SK-N-SH (cell line): ENCODE measurements at regions not wholly inside any gene's neighbourhood (a gene's known extent, or its start where the extent isn't known, plus 50 kb on each side); places are given as distances from the start of the nearest gene placed in this dataset.

Experiments used
- CTCF ChIA-PET: fragments of 300-600, 350-600 bp; formaldehyde crosslinking; extraction: SDS; loops from one replicate; lab custom pipeline; 2021; lab: Yijun Ruan, JAX
- POLR2A ChIA-PET: fragments of 350-600 bp; sonication (Branson Sonifier 250); formaldehyde crosslinking; extraction: SDS; loops from one replicate; lab custom pipeline; 2020; ENCODE audit warnings: antibody characterized with exemption, inconsistent platforms; lab: Yijun Ruan, JAX
- DNase-seq: peaks from one replicate; pipeline ENCODE4 v3.0.0; 2012
- H2AFZ ChIP-seq: fragments of 200-600 bp; sonication (generic); 2 replicates; pipeline ENCODE4 v1.8.1; 2016; ENCODE audit warnings: antibody characterized with exemption, mild to moderate bottlenecking, low read depth
- H3F3A ChIP-seq: fragments of 200-600 bp; sonication (generic); replicated peaks from 2 replicates; pipeline ENCODE3; 2016; ENCODE audit warnings: antibody characterized with exemption, mild to moderate bottlenecking; ENCODE audit not compliant: insufficient read depth
- H3K27ac ChIP-seq, 2 experiments: fragments of 200-500 bp in 1 of 2; fragments of 200-600 bp in 1 of 2; sonication (Bioruptor generic) in 1 of 2; sonication (generic), shearing (Covaris generic) in 1 of 2; 2 replicates each; pipeline versions ENCODE4 v1.5.1 to v1.6.1; 2014 to 2016; ENCODE audit warnings: low read depth in 2 of 2, inconsistent platforms in 1 of 2, low read length in 1 of 2, mild to moderate bottlenecking in 1 of 2, mixed read lengths in 1 of 2
- H3K27me3 ChIP-seq: fragments of 200-600 bp; sonication (generic), shearing (Covaris generic); 2 replicates; pipeline ENCODE4 v1.6.1; 2016; ENCODE audit warnings: mixed run types; ENCODE audit not compliant: insufficient read depth
- H3K36me3 ChIP-seq, 2 experiments: fragments of 200-500 bp in 1 of 2; fragments of 200-600 bp in 1 of 2; sonication (Bioruptor generic) in 1 of 2; sonication (generic) in 1 of 2; replicated peaks in 1 of 2; 2 replicates each; pipeline versions ENCODE3 to v1.5.1; 2014 to 2016; ENCODE audit warnings: low read length in 1 of 2, mild to moderate bottlenecking in 1 of 2; ENCODE audit not compliant: insufficient read depth in 2 of 2, control insufficient read depth in 1 of 2
- H3K4me1 ChIP-seq, 2 experiments: fragments of 200-500 bp in 1 of 2; fragments of 200-600 bp in 1 of 2; sonication (Bioruptor generic) in 1 of 2; sonication (generic), shearing (Covaris generic) in 1 of 2; 2 replicates each; pipeline versions ENCODE4 v1.5.1 to v1.6.1; 2014 to 2016; ENCODE audit warnings: low read depth in 1 of 2, low read length in 1 of 2, mixed run types in 1 of 2; ENCODE audit not compliant: insufficient read depth in 2 of 2, control insufficient read depth in 1 of 2
- H3K4me2 ChIP-seq: fragments of 200-600 bp; sonication (generic), shearing (Covaris generic); 2 replicates; pipeline ENCODE4 v1.6.1; 2017; ENCODE audit warnings: mixed run types
- H3K4me3 ChIP-seq, 2 experiments: fragments of 200-500 bp in 1 of 2; fragments of 200-600 bp in 1 of 2; sonication (Bioruptor generic) in 1 of 2; sonication (generic), shearing (Covaris generic) in 1 of 2; 2 replicates each; pipeline versions ENCODE4 v1.5.1 to v1.8.1; 2014 to 2016; ENCODE audit warnings: low read depth in 2 of 2, inconsistent platforms in 1 of 2, low read length in 1 of 2, mild to moderate bottlenecking in 1 of 2, mixed read lengths in 1 of 2, moderate library complexity in 1 of 2
- H3K79me2 ChIP-seq: fragments of 200-600 bp; sonication (generic); 2 replicates; pipeline ENCODE4 v1.8.1; 2017; ENCODE audit warnings: mild to moderate bottlenecking; ENCODE audit not compliant: insufficient read depth
- H3K9ac ChIP-seq: fragments of 200-600 bp; sonication (generic); 2 replicates; pipeline ENCODE4 v1.6.1; 2017; ENCODE audit warnings: mixed run types
- H3K9me2 ChIP-seq: fragments of 200-600 bp; sonication (generic); 2 replicates; pipeline ENCODE4 v1.6.1; 2017; ENCODE audit warnings: mixed run types
- H3K9me3 ChIP-seq: fragments of 200-600 bp; sonication (generic); 2 replicates; pipeline ENCODE4 v1.6.1; 2017; ENCODE audit warnings: mixed run types, mild to moderate bottlenecking, moderate library complexity
- H4K20me1 ChIP-seq: fragments of 200-600 bp; sonication (generic); 2 replicates; pipeline ENCODE4 v1.6.1; 2017; ENCODE audit warnings: mild to moderate bottlenecking, mixed run types; ENCODE audit not compliant: insufficient read depth
- CTCF ChIP-seq: fragments of 200-600 bp; sonication (generic); IDR thresholded peaks from 2 replicates; pipeline ENCODE4 v1.6.1; 2017; ENCODE audit warnings: antibody characterized with exemption, mild to moderate bottlenecking, moderate library complexity
- ELF1 ChIP-seq: IDR thresholded peaks from 2 replicates; pipeline ENCODE4 v1.4.0; 2012
- EP300 ChIP-seq, 2 experiments: IDR thresholded peaks; 2 replicates each; pipeline versions ENCODE4 v1.4.0 to v1.6.1; 2012; ENCODE audit warnings: borderline replicate concordance in 1 of 2, low read depth in 1 of 2, low read length in 1 of 2
- EZH2phosphoT487 ChIP-seq: fragments of 200-600 bp; sonication (generic); IDR thresholded peaks from 2 replicates; pipeline ENCODE4 v1.6.1; 2017; ENCODE audit warnings: low read depth, mixed run types, mild to moderate bottlenecking, antibody characterized with exemption, moderate library complexity, borderline replicate concordance
- FOSL2 ChIP-seq: IDR thresholded peaks from 2 replicates; pipeline ENCODE4 v1.4.0; 2012; ENCODE audit warnings: low read depth, mild to moderate bottlenecking, moderate library complexity, borderline replicate concordance
- FOXJ3 ChIP-seq: sonication (generic); formaldehyde crosslinking; IDR thresholded peaks from 2 replicates; pipeline ENCODE4 v1.5.1; 2020; ENCODE audit warnings: mild to moderate bottlenecking, missing genetic modification reagents
- FOXM1 ChIP-seq: IDR thresholded peaks from 2 replicates; pipeline ENCODE4 v1.4.0; 2012; ENCODE audit warnings: low read depth, mild to moderate bottlenecking
- GABPA ChIP-seq: IDR thresholded peaks from 2 replicates; pipeline ENCODE4 v1.4.0; 2012; ENCODE audit warnings: low read depth, mild to moderate bottlenecking
- MEF2A ChIP-seq: IDR thresholded peaks from 2 replicates; pipeline ENCODE4 v1.4.0; 2012; ENCODE audit warnings: low read depth, borderline replicate concordance
- MXI1 ChIP-seq: IDR thresholded peaks from 2 replicates; pipeline ENCODE4 v1.6.1; 2012; ENCODE audit warnings: mild to moderate bottlenecking, low read depth, low read length, improper control_type of control experiment
- NRF1 ChIP-seq: IDR thresholded peaks from 2 replicates; pipeline ENCODE4 v1.6.1; 2012; ENCODE audit warnings: low read depth, mild to moderate bottlenecking, low read length
- POLR2AphosphoS5 ChIP-seq: IDR thresholded peaks from 2 replicates; pipeline ENCODE4 v1.6.1; 2012; ENCODE audit warnings: low read depth, low read length
- REST ChIP-seq: IDR thresholded peaks from 2 replicates; pipeline ENCODE4 v1.6.1; 2012; ENCODE audit warnings: mild to moderate bottlenecking, low read depth, low read length, moderate library complexity
- RFX5 ChIP-seq: IDR thresholded peaks from 2 replicates; pipeline ENCODE4 v1.6.1; 2012; ENCODE audit warnings: mild to moderate bottlenecking, improper control_type of control experiment, low read length
- SIN3A ChIP-seq: IDR thresholded peaks from 2 replicates; pipeline ENCODE4 v1.6.1; 2012; ENCODE audit warnings: low read depth, mild to moderate bottlenecking, low read length, moderate library complexity, borderline replicate concordance
- SMC3 ChIP-seq: IDR thresholded peaks from 2 replicates; pipeline ENCODE4 v1.6.1; 2012; ENCODE audit warnings: low read depth, low read length, improper control_type of control experiment
- TCF12 ChIP-seq: IDR thresholded peaks from 2 replicates; pipeline ENCODE4 v1.4.0; 2012
- USF2 ChIP-seq: fragments of 150-350 bp; IDR thresholded peaks from 2 replicates; pipeline ENCODE4 v1.6.1; 2017; ENCODE audit warnings: antibody characterized with exemption, low read length, low read depth, borderline replicate concordance
- YY1 ChIP-seq: IDR thresholded peaks from 2 replicates; pipeline ENCODE4 v1.4.0; 2012; ENCODE audit warnings: low read depth, mild to moderate bottlenecking
- WGBS: methylation state at CpG from one replicate; pipeline ENCODE4 v1.1.6; 2017; ENCODE audit warnings: low lambda C conversion rate; 5-methylcytosine and 5-hydroxymethylcytosine counted together

- no peaks in the 10 kb centered on the region for H3K9me3 ChIP-seq
- DNase-seq, result no peak
- no peaks in the 10 kb centered on the region for H3K4me1 ChIP-seq
- H3K4me2 ChIP-seq, result no peak overlapping the region
- H3K36me3 ChIP-seq, result no peaks in the 10 kb centered on the region
- H2AFZ ChIP-seq, result no peak overlapping the region
- TF ChIP-seq NRF1 (no peak), USF2 (no peak), YY1 (no peak), SMC3 (no peak), EP300 (IDR thresholded peaks at IDR 0.05; ENCODE audit: borderline replicate concordance in 1 of 2, low read depth in 1 of 2, low read length in 1 of 2) (no peak), FOXM1 (no peak), MEF2A (no peak)
- H3K4me3 ChIP-seq, result no peak overlapping the region; a peak in 1 of 4 replicates
- H3K27me3 ChIP-seq, result no peaks in the 10 kb centered on the region
- no peaks in the 10 kb centered on the region for H3K9me2 ChIP-seq
- POLR2A ChIA-PET, result no interaction called here
- H3K79me2 ChIP-seq, result no peaks in the 10 kb centered on the region
- no peak overlapping the region for H3K27ac ChIP-seq
- CTCF ChIA-PET, result no interaction called here
- no peaks in the 10 kb centered on the region for H4K20me1 ChIP-seq
- no peak overlapping the region for H3K9ac ChIP-seq
- 3% methylated on average over 7 of the region's 7 CpGs for WGBS
- no peaks in the 10 kb centered on the region for H3F3A ChIP-seq
Observed at GRCh38 chr5:4124221-4124970, 528.8 kb downstream of the IRX1 start.

GRCh38 chr5:4128994-4129393 is 533.4 kb downstream of the IRX1 start:
- Histone ChIP-seq H3K9me3 (no peaks in the 10 kb centered on the region), H3K9ac (no peak overlapping the region), H3K27me3 (no peaks in the 10 kb centered on the region), H3K27ac (no peak overlapping the region), H3K4me2 (no peak overlapping the region), H4K20me1 (no peaks in the 10 kb centered on the region), H3K9me2 (no peaks in the 10 kb centered on the region), H2AFZ (no peak overlapping the region), H3K4me1 (no peaks in the 10 kb centered on the region), H3K36me3 (no peaks in the 10 kb centered on the region), H3F3A (no peaks in the 10 kb centered on the region), H3K4me3 (no peak overlapping the region), H3K79me2 (no peaks in the 10 kb centered on the region)
- TF ChIP-seq USF2 (no peak), GABPA (no peak), YY1 (no peak), POLR2AphosphoS5 (no peak), CTCF (no peak), REST (no peak), TCF12 (no peak), ELF1 (no peak), FOSL2 (no peak), RFX5 (no peak), EZH2phosphoT487 (no peak), MXI1 (no peak), SIN3A (no peak), FOXJ3 (CRISPR knock-in tag) (no peak)
- no peak for DNase-seq
- ChIA-PET CTCF (no interaction called here), POLR2A (no interaction called here)
- 16% methylated on average over 9 of the region's 9 CpGs for WGBS
